ENCODE measurements at regions not wholly inside any gene's neighbourhood (a gene's known extent, or its start where the extent isn't known, plus 50 kb on each side); places are given as distances from the start of the nearest gene placed in this dataset.

- ChIA-PET CTCF (no interaction called here), POLR2A (no interaction called here)
- TF ChIP-seq CTCF (IDR thresholded peaks at IDR 0.05; ENCODE audit: control extremely low read depth, extremely low read depth, low read depth, missing control alignments), result no peak
- DNase-seq (ENCODE audit: extremely low spot score), result no peak
These were observed 79.8 kb upstream of the FZD7 start for GRCh38 chr2:201953880-201954279.

GRCh38 chr2:201955231-201955630 lies 78.4 kb upstream of the FZD7 start:
- ChIA-PET POLR2A (no interaction called here), CTCF (interaction anchor here (1.0 kb wide), 1 partner anchor 9 kb away, joined by 3 read pairs; no protein-coding TSS in a partner anchor)
- no peak for TF ChIP-seq CTCF (IDR thresholded peaks at IDR 0.05; ENCODE audit: control extremely low read depth, extremely low read depth, low read depth, missing control alignments)
- no peak for DNase-seq (ENCODE audit: extremely low spot score)

- CTCF ChIA-PET, result interaction anchor here (1.0 kb wide), 1 partner anchor 9 kb away, joined by 3 read pairs; no protein-coding TSS in a partner anchor
- TF ChIP-seq CTCF (IDR thresholded peaks at IDR 0.05; ENCODE audit: control extremely low read depth, extremely low read depth, low read depth, missing control alignments), result no peak
- DNase-seq (ENCODE audit: extremely low spot score), result no peak
- POLR2A ChIA-PET, result no interaction called here
These were observed 77.9 kb upstream of the FZD7 start for GRCh38 chr2:201955702-201956141.

- ChIA-PET CTCF (interaction anchor here (1.0 kb wide), 1 partner anchor 10 kb away, joined by 3 read pairs; no protein-coding TSS in a partner anchor), POLR2A (no interaction called here)
- DNase-seq (ENCODE audit: extremely low spot score), result no peak
- TF ChIP-seq CTCF (IDR thresholded peaks at IDR 0.05; ENCODE audit: control extremely low read depth, extremely low read depth, low read depth, missing control alignments), result no peak
These were observed 77.3 kb upstream of the FZD7 start for GRCh38 chr2:201956361-201956760.

- TF ChIP-seq CTCF (IDR thresholded peaks at IDR 0.05; ENCODE audit: control extremely low read depth, extremely low read depth, low read depth, missing control alignments), result no peak
- ChIA-PET CTCF (interaction anchor here (1.1 kb wide), 1 partner anchor 10 kb away, joined by 3 read pairs; no protein-coding TSS in a partner anchor), POLR2A (no interaction called here)
- no peak for DNase-seq (ENCODE audit: extremely low spot score)
These were observed 76.6 kb upstream of the FZD7 start for GRCh38 chr2:201957091-201957490.

GRCh38 chr2:201959198-201959597 lies 74.5 kb upstream of the FZD7 start:
- POLR2A ChIA-PET, result no interaction called here
- DNase-seq (ENCODE audit: extremely low spot score), result no peak
- CTCF ChIA-PET, result interaction anchor here (1.1 kb wide), 1 partner anchor 30 kb away, joined by 3 read pairs; no protein-coding TSS in a partner anchor
- no peak for TF ChIP-seq CTCF (IDR thresholded peaks at IDR 0.05; ENCODE audit: control extremely low read depth, extremely low read depth, low read depth, missing control alignments)

- ChIA-PET CTCF (no interaction called here), POLR2A (no interaction called here)
- no peak for DNase-seq (ENCODE audit: extremely low spot score)
- TF ChIP-seq CTCF (IDR thresholded peaks at IDR 0.05; ENCODE audit: control extremely low read depth, extremely low read depth, low read depth, missing control alignments), result no peak
These were observed 74.0 kb upstream of the FZD7 start for GRCh38 chr2:201959626-201960025.

All from GM10248 (cell line).